ENCODE measurements at regions not wholly inside any gene's neighbourhood (a gene's known extent, or its start where the extent isn't known, plus 50 kb on each side); places are given as distances from the start of the nearest gene placed in this dataset.

GRCh38 chr20:57805747-57806146 lies 95.9 kb upstream of the PMEPA1 start:
- no peak for TF ChIP-seq CTCF (IDR thresholded peaks at IDR 0.05; ENCODE audit: low read depth, low read length)
- TF ChIP-seq EZH2phosphoT487 (IDR thresholded peaks at IDR 0.05; ENCODE audit: low read depth): no peak
